Progenitor cell of endocrine pancreas (in vitro differentiated cells): ENCODE measurements at regions not wholly inside any gene's neighbourhood (a gene's known extent, or its start where the extent isn't known, plus 50 kb on each side); places are given as distances from the start of the nearest gene placed in this dataset.

Source experiments
- DNase-seq: peaks from one replicate; pipeline ENCODE4 v3.0.0; 2021; ENCODE audit warnings: low spot score; ENCODE audit not compliant: unreplicated experiment
- H3K27ac Mint-ChIP-seq: 2 replicates; pipeline ENCODE4 v1.8.0; 2021; ENCODE audit warnings: mild to moderate bottlenecking, moderate library complexity, mixed read lengths
- H3K27me3 Mint-ChIP-seq: 2 replicates; pipeline ENCODE4 v1.8.0; 2021; ENCODE audit warnings: mixed read lengths
- H3K36me3 Mint-ChIP-seq: 2 replicates; pipeline ENCODE4 v1.8.0; 2022; ENCODE audit warnings: mixed read lengths; ENCODE audit not compliant: insufficient read depth
- H3K4me1 Mint-ChIP-seq: 2 replicates; pipeline ENCODE4 v1.8.0; 2021; ENCODE audit warnings: low read depth, mixed read lengths
- H3K4me3 Mint-ChIP-seq: 2 replicates; pipeline ENCODE4 v1.8.0; 2021; ENCODE audit warnings: low read depth, mild to moderate bottlenecking, moderate library complexity, mixed read lengths
- H3K9me3 Mint-ChIP-seq: 2 replicates; pipeline ENCODE4 v1.8.0; 2021; ENCODE audit warnings: low read depth, mixed read lengths
- TF ChIP-seq, protein P1 (sequence below): fragments of 200-600 bp; sonication (generic); IDR thresholded peaks from one replicate; pipeline ENCODE4 v1.5.0; 2021; ENCODE audit warnings: antibody characterized with exemption, mild to moderate bottlenecking; ENCODE audit not compliant: unreplicated experiment

DNA sequence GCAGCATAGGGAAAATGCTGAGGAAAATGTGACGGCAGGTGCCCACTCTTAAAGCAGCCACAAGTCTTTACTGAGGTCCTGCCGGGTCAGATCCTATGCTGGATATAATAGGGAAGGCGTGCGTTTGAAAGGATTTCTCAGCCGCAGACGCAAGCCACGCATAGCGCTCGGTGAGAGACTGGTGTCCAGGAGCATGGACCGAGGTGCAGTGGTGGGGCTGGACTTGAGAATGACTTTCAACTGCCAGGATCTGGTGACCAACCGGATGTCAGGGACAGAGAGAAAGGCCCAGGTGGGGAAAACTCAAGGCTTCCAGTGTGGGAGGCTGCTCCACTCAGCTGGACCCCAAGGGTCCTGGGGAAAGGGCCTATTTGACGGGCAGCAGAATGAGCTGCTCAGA lies 74.7 kb upstream of the INSIG1 start:
- Mint-ChIP-seq H3K9me3 (no peaks in the 10 kb centered on the region), H3K36me3 (no peaks in the 10 kb centered on the region), H3K4me3 (peak overlapping the region; percentile 14), H3K27me3 (peaks cover 63% of the 10 kb centered on the region), H3K4me1 (peaks cover 53% of the 10 kb centered on the region), H3K27ac (peak overlapping the region; percentile 46)
- DNase-seq: no peak
- TF ChIP-seq, protein P1, sequence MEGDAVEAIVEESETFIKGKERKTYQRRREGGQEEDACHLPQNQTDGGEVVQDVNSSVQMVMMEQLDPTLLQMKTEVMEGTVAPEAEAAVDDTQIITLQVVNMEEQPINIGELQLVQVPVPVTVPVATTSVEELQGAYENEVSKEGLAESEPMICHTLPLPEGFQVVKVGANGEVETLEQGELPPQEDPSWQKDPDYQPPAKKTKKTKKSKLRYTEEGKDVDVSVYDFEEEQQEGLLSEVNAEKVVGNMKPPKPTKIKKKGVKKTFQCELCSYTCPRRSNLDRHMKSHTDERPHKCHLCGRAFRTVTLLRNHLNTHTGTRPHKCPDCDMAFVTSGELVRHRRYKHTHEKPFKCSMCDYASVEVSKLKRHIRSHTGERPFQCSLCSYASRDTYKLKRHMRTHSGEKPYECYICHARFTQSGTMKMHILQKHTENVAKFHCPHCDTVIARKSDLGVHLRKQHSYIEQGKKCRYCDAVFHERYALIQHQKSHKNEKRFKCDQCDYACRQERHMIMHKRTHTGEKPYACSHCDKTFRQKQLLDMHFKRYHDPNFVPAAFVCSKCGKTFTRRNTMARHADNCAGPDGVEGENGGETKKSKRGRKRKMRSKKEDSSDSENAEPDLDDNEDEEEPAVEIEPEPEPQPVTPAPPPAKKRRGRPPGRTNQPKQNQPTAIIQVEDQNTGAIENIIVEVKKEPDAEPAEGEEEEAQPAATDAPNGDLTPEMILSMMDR: no peak

DNA sequence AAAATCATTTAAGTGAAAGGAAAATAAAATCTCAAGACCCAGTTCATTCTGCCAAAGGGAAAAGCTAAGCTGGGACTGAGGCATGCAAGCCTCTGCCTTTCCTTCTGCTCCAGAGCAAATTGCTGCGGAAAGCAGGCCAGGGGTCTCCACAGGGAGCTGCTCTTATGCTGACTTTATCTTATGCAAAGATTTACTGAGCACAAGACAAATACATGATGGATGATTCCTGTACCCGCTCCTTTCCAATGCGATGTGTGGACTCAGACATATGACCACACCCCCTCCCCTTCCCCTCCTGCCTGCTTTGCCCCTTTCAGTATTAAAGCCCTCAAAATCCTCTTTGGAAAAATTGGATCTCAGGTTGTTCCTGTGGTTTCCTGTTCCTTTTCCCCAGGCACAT lies 74.2 kb upstream of the INSIG1 start:
- peaks cover 64% of the 10 kb centered on the region for H3K27me3 Mint-ChIP-seq
- DNase-seq: no peak
- no peak overlapping the region for H3K27ac Mint-ChIP-seq
- H3K4me3 Mint-ChIP-seq: peak overlapping the region; percentile 42
- H3K9me3 Mint-ChIP-seq: no peaks in the 10 kb centered on the region
- TF ChIP-seq, protein P1: no peak
- H3K36me3 Mint-ChIP-seq: no peaks in the 10 kb centered on the region
- H3K4me1 Mint-ChIP-seq: peaks cover 53% of the 10 kb centered on the region

DNA sequence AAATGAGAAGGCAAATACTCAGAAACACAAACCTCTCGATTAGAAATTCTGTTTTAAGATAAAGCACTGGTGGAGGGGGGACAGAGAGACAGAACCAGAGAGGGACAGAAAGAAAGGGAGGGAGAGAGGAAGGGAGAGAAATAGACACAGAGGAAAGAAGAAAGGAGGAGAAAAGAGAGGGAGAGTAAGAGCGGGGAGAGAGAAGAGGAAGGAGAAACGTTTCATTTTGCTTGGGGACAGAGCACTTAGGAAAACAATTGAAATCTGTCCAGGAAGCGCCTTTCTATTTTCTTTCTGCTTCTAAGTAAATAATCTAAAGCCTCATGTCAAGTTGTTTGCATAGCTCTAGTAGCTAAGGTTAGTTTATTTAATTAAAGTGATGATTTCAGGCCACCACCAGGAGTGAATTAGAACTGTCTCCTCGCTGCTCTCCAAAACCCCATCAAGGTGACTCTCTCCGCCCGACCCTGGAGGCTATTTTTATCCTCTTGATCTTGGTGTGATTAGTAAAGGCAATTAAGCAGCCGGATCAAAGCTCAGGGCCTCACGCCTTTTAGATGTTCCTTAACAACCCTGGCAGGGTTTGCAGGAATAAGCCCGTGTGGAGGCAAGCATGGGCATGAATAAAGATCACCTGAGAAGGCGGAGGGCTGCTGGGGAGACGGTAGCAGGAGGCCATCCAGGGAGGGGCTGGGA lies 73.4 kb upstream of the INSIG1 start:
- Mint-ChIP-seq H3K27ac (no peak overlapping the region), H3K4me3 (no peak overlapping the region), H3K9me3 (no peaks in the 10 kb centered on the region), H3K36me3 (no peaks in the 10 kb centered on the region), H3K4me1 (peaks cover 53% of the 10 kb centered on the region), H3K27me3 (peaks cover 66% of the 10 kb centered on the region)
- TF ChIP-seq, protein P1: no peak
- no peak for DNase-seq

DNA sequence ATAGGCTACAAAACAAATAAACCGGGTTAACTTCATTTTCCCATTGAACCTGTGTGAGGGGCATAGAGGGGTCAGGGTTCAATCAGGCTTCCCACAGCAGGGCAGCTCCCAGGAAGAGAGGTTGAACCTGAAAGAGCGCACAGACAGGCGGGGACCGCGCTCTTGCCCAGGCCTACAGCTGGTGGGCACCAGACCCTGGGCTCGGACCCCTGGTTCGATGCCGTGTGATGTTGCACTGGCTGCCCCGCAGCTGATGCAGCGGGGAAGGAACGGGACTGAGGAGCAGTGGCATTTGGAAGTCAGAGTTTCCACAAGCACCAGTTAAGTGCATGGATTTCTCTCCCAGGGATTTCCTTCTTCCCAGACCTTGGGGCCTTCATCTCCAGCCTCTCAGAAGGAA lies 72.6 kb upstream of the INSIG1 start:
- no peak overlapping the region for H3K4me3 Mint-ChIP-seq
- H3K27ac Mint-ChIP-seq: no peak overlapping the region
- peaks cover 53% of the 10 kb centered on the region for H3K4me1 Mint-ChIP-seq
- no peaks in the 10 kb centered on the region for H3K9me3 Mint-ChIP-seq
- H3K36me3 Mint-ChIP-seq: no peaks in the 10 kb centered on the region
- TF ChIP-seq, protein P1: no peak
- H3K27me3 Mint-ChIP-seq: peaks cover 70% of the 10 kb centered on the region
- no peak for DNase-seq

DNA sequence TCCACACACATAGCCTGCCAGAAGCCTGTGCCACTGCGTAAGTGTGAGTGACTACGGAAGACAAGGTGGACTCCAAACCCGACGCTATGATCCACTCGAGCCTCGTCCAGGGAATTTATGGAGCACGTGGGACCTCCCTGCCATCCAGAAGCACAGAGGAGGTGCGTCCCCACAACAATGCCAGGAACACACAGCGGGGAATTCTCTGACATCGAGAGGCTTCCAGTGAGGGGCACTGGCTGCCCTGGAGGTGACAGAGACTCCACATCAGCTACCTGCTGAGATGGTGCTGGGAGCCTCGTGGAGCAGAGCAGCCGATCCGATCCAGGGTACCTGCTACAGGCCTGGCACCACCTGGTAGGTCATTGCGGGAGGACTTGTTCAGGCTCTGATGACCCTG lies 72.2 kb upstream of the INSIG1 start:
- no peak overlapping the region for H3K27ac Mint-ChIP-seq

More for the DNA sequence above, 72.2 kb upstream of the INSIG1 start:
- TF ChIP-seq, protein P1: no peak
- no peak for DNase-seq
- H3K4me1 Mint-ChIP-seq: peaks cover 56% of the 10 kb centered on the region
- H3K36me3 Mint-ChIP-seq: no peaks in the 10 kb centered on the region
- H3K4me3 Mint-ChIP-seq: no peak overlapping the region
- H3K27me3 Mint-ChIP-seq: peaks cover 73% of the 10 kb centered on the region
- H3K9me3 Mint-ChIP-seq: no peaks in the 10 kb centered on the region
